ENCODE measurements at regions not wholly inside any gene's neighbourhood (a gene's known extent, or its start where the extent isn't known, plus 50 kb on each side); places are given as distances from the start of the nearest gene placed in this dataset.

DNA sequence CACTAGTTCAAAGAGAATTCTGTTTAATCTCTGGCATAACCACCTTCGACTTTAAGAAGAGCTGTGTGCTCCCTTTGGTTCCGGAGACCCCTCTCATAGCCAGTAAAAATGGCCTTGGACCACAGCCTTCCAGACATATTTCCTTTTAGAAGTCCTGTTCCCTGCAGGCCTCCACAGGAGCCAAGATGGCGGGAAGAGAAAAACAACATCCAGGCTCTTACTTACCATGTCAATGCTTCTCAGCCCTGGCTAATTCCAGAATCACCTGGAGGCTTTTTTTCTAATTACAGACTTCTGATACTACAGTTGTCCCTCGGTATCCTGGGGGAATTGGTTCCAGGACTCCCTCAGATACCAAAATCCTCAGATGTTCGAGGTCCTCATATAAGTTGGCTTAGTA lies 362.5 kb downstream of the PBX1 start:
- TF ChIP-seq POLR2AphosphoS5 (IDR thresholded peaks at IDR 0.05; ENCODE audit: insufficient read depth, low read depth, low read length) (no peak), FOS (IDR thresholded peaks at IDR 0.05; ENCODE audit: borderline replicate concordance, insufficient read depth, low read length) (no peak), POLR2A (IDR thresholded peaks at IDR 0.05; ENCODE audit: low read depth, low read length) (no peak), EZH2 (IDR thresholded peaks at IDR 0.05; ENCODE audit: borderline replicate concordance, low read depth, low read length, severe bottlenecking) (no peak), JUN (IDR thresholded peaks at IDR 0.05; ENCODE audit: borderline replicate concordance, insufficient read depth, insufficient read length, low read depth) (no peak), MYC (IDR thresholded peaks at IDR 0.05; ENCODE audit: low read depth, low read length) (no peak)
- TF ChIP-seq, protein P1, sequence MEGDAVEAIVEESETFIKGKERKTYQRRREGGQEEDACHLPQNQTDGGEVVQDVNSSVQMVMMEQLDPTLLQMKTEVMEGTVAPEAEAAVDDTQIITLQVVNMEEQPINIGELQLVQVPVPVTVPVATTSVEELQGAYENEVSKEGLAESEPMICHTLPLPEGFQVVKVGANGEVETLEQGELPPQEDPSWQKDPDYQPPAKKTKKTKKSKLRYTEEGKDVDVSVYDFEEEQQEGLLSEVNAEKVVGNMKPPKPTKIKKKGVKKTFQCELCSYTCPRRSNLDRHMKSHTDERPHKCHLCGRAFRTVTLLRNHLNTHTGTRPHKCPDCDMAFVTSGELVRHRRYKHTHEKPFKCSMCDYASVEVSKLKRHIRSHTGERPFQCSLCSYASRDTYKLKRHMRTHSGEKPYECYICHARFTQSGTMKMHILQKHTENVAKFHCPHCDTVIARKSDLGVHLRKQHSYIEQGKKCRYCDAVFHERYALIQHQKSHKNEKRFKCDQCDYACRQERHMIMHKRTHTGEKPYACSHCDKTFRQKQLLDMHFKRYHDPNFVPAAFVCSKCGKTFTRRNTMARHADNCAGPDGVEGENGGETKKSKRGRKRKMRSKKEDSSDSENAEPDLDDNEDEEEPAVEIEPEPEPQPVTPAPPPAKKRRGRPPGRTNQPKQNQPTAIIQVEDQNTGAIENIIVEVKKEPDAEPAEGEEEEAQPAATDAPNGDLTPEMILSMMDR (IDR thresholded peaks at IDR 0.05; ENCODE audit: extremely low read depth in 1 of 2, insufficient read depth in 1 of 2, low read depth in 1 of 2, low read length in 2 of 2) = no peak
- TF ChIP-seq, protein P2, sequence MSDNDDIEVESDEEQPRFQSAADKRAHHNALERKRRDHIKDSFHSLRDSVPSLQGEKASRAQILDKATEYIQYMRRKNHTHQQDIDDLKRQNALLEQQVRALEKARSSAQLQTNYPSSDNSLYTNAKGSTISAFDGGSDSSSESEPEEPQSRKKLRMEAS (IDR thresholded peaks at IDR 0.05; ENCODE audit: insufficient read depth, insufficient read length) = no peak

Data from endothelial cell of umbilical vein (primary cell).